Body of pancreas (tissue), 4 donors: ENCODE measurements at regions not wholly inside any gene's neighbourhood (a gene's known extent, or its start where the extent isn't known, plus 50 kb on each side); places are given as distances from the start of the nearest gene placed in this dataset.

Experiments
- ATAC-seq: fragments of 150-250 bp; one replicate; pipeline ENCODE4 v1.9.1; 2016
- DNase-seq, 4 donors: peaks; one replicate each; pipeline ENCODE4 v3.0.0-alpha.2; 2019
- H3K27ac ChIP-seq, 4 donors: fragments of 200-600 bp; sonication (generic); 1 replicate in 3 of 4; 2 replicates in 1 of 4; pipeline versions ENCODE4 v1.5.1 to v1.6.1; 2016 to 2019; ENCODE audit warnings: mild to moderate bottlenecking in 1 of 4, mixed read lengths in 1 of 4, moderate library complexity in 1 of 4
- H3K27me3 ChIP-seq, 2 donors: fragments of 200-600 bp; sonication (generic); one replicate each; pipeline ENCODE4 v1.6.0; 2016; ENCODE audit warnings: mild to moderate bottlenecking in 1 of 2
- H3K36me3 ChIP-seq, 2 donors: fragments of 200-600 bp; sonication (generic); replicated peaks in 1 of 2; 2 replicates each; pipeline ENCODE4 v1.5.1; 2016; ENCODE audit warnings: low read depth in 2 of 2; ENCODE audit not compliant: insufficient read depth in 1 of 2
- H3K4me1 ChIP-seq: fragments of 200-600 bp; sonication (generic); one replicate; pipeline ENCODE4 v1.6.0; 2016
- H3K4me3 ChIP-seq, 2 donors: fragments of 200-600 bp; sonication (generic); 1 replicate in 1 of 2; 2 replicates in 1 of 2; pipeline ENCODE4 v1.5.1; 2016 to 2019
- H3K9me3 ChIP-seq, 3 donors: fragments of 200-600 bp; sonication (generic); 1 replicate in 2 of 3; 2 replicates in 1 of 3; pipeline ENCODE4 v1.5.1; 2016
- CTCF ChIP-seq, 7 experiments: fragments of 450-650 bp in 4 of 7; fragments of 200-600 bp in 3 of 7; sonication (generic) in 3 of 7; IDR thresholded peaks; one replicate each; pipeline ENCODE4 v1.5.1; 2016 to 2019; ENCODE audit warnings: antibody characterized with exemption in 7 of 7
- POLR2A ChIP-seq, 3 donors: fragments of 450-650 bp; IDR thresholded peaks; one replicate each; pipeline ENCODE4 v1.6.1; 2016; ENCODE audit warnings: antibody characterized with exemption in 3 of 3, mild to moderate bottlenecking in 2 of 3
- WGBS, 2 donors: methylation state at CpG; one replicate each; pipeline ENCODE4 v1.1.5; 2017; 5-methylcytosine and 5-hydroxymethylcytosine counted together
- intact Hi-C: fragments of 100-400 bp; cut with DNase I; formaldehyde crosslinking; loops from one replicate; pipeline ENCODE4 v1.15.1; 2023

GRCh38 chr16:55204069-55204468 lies 119.9 kb upstream of the IRX6 start:
- Histone ChIP-seq H3K4me1 (no peaks in the 10 kb centered on the region), H3K27me3 (no peaks in the 10 kb centered on the region), H3K27ac (no peak overlapping the region), H3K4me3 (no peak overlapping the region), H3K36me3 (no peaks in the 10 kb centered on the region), H3K9me3 (no peaks in the 10 kb centered on the region)
- intact Hi-C loops: no loop called here
- DNase-seq (no peak), ATAC-seq (no peak)
- WGBS, 2 donors: 30 to 60% methylated on average over 1 of the region's 1 CpG
- TF ChIP-seq CTCF (IDR thresholded peaks at IDR 0.05): no peak
- TF ChIP-seq POLR2A (IDR thresholded peaks at IDR 0.05): no peak

- 62 to 69% methylated on average over 2 of the region's 2 CpGs for WGBS, 2 donors
- DNase-seq (no peak), ATAC-seq (no peak)
- Histone ChIP-seq H3K4me1 (no peaks in the 10 kb centered on the region), H3K9me3 (no peaks in the 10 kb centered on the region), H3K27ac (no peak overlapping the region), H3K27me3 (no peaks in the 10 kb centered on the region), H3K4me3 (no peak overlapping the region), H3K36me3 (no peaks in the 10 kb centered on the region)
- TF ChIP-seq CTCF (IDR thresholded peaks at IDR 0.05): no peak
- intact Hi-C loops: no loop called here
These were observed 119.1 kb upstream of the IRX6 start for GRCh38 chr16:55204923-55205322.

- 64 to 67% methylated on average over 7 of the region's 7 CpGs for WGBS, 2 donors
- no peaks in the 10 kb centered on the region for H3K27me3 ChIP-seq
- H3K27ac ChIP-seq: no peak overlapping the region
- DNase-seq (peak in 3 of 4 donors; percentile 8 to 15 (median 13)), ATAC-seq (no peak)
- no peaks in the 10 kb centered on the region for H3K36me3 ChIP-seq
- H3K9me3 ChIP-seq: no peaks in the 10 kb centered on the region
- intact Hi-C loops: no loop called here
- no peaks in the 10 kb centered on the region for H3K4me1 ChIP-seq
- TF ChIP-seq POLR2A (IDR thresholded peaks at IDR 0.05): no peak
- TF ChIP-seq CTCF (IDR thresholded peaks at IDR 0.05): no peak
- no peak overlapping the region for H3K4me3 ChIP-seq
These were observed 116.1 kb upstream of the IRX6 start for GRCh38 chr16:55207693-55208428.

- DNase-seq: no peak
- no peak for ATAC-seq
- Histone ChIP-seq H3K4me3 (no peak overlapping the region), H3K4me1 (no peaks in the 10 kb centered on the region), H3K27me3 (no peaks in the 10 kb centered on the region), H3K27ac (no peak overlapping the region), H3K36me3 (no peaks in the 10 kb centered on the region), H3K9me3 (no peaks in the 10 kb centered on the region)
- TF ChIP-seq CTCF (IDR thresholded peaks at IDR 0.05): no peak
- TF ChIP-seq POLR2A (IDR thresholded peaks at IDR 0.05): no peak
- intact Hi-C loops: no loop called here
- WGBS, 2 donors: 60 to 68% methylated on average over 6 of the region's 6 CpGs
These were observed 114.4 kb upstream of the IRX6 start for GRCh38 chr16:55209626-55210025.

GRCh38 chr16:55212791-55213190 lies 111.2 kb upstream of the IRX6 start:
- Histone ChIP-seq H3K9me3 (no peaks in the 10 kb centered on the region), H3K27me3 (no peaks in the 10 kb centered on the region), H3K36me3 (no peaks in the 10 kb centered on the region), H3K4me3 (no peak overlapping the region), H3K4me1 (no peaks in the 10 kb centered on the region), H3K27ac (no peak overlapping the region)
- 53 to 70% methylated on average over 2 of the region's 2 CpGs for whole genome bisulfite sequencing, 2 donors
- ATAC-seq (no peak), DNase-seq (no peak)
- intact Hi-C loops: no loop called here
- no peak for TF ChIP-seq POLR2A (IDR thresholded peaks at IDR 0.05)
- TF ChIP-seq CTCF (IDR thresholded peaks at IDR 0.05): no peak
